Tibial nerve (tissue), 3 donors: ENCODE measurements at regions not wholly inside any gene's neighbourhood (a gene's known extent, or its start where the extent isn't known, plus 50 kb on each side); places are given as distances from the start of the nearest gene placed in this dataset.

Source experiments
- POLR2A ChIP-seq, 2 donors: fragments of 450-650 bp; IDR thresholded peaks; one replicate each; pipeline ENCODE4 v1.6.1; 2017; ENCODE audit warnings: antibody characterized with exemption in 2 of 2, mild to moderate bottlenecking in 2 of 2, moderate library complexity in 2 of 2
- TF ChIP-seq, protein P1 (sequence below), 5 experiments: fragments of 200-600 bp in 3 of 5; fragments of 450-650 bp in 2 of 5; sonication (generic) in 3 of 5; IDR thresholded peaks; one replicate each; pipeline ENCODE4 v1.5.1; 2016 to 2019; ENCODE audit warnings: antibody characterized with exemption in 5 of 5, mild to moderate bottlenecking in 3 of 5, moderate library complexity in 2 of 5

GRCh38 chr6:9112544-9112943 lies 677.2 kb upstream of the SLC35B3 start:
- TF ChIP-seq, protein P1, sequence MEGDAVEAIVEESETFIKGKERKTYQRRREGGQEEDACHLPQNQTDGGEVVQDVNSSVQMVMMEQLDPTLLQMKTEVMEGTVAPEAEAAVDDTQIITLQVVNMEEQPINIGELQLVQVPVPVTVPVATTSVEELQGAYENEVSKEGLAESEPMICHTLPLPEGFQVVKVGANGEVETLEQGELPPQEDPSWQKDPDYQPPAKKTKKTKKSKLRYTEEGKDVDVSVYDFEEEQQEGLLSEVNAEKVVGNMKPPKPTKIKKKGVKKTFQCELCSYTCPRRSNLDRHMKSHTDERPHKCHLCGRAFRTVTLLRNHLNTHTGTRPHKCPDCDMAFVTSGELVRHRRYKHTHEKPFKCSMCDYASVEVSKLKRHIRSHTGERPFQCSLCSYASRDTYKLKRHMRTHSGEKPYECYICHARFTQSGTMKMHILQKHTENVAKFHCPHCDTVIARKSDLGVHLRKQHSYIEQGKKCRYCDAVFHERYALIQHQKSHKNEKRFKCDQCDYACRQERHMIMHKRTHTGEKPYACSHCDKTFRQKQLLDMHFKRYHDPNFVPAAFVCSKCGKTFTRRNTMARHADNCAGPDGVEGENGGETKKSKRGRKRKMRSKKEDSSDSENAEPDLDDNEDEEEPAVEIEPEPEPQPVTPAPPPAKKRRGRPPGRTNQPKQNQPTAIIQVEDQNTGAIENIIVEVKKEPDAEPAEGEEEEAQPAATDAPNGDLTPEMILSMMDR (IDR thresholded peaks at IDR 0.05) = no peak
- TF ChIP-seq POLR2A (IDR thresholded peaks at IDR 0.05) = no peak
